ENCODE measurements at regions not wholly inside any gene's neighbourhood (a gene's known extent, or its start where the extent isn't known, plus 50 kb on each side); places are given as distances from the start of the nearest gene placed in this dataset.

- TF ChIP-seq POLR2A (IDR thresholded peaks at IDR 0.05) (no peak), CTCF (IDR thresholded peaks at IDR 0.05) (no peak)
- Histone ChIP-seq H3K27ac (no peak overlapping the region), H3K4me1 (no peaks in the 10 kb centered on the region), H3K27me3 (no peaks in the 10 kb centered on the region), H3K36me3 (no peaks in the 10 kb centered on the region), H3K4me3 (replicated peaks in 1 of 3) (no peak overlapping the region), H3K9me3 (no peaks in the 10 kb centered on the region)
- no peak for DNase-seq
- WGBS, 2 donors = 86 to 88% methylated on average over 3 of the region's 3 CpGs
- intact Hi-C loops (cut with DNase I) = no loop called here
Measured at GRCh38 chr9:31520301-31521085, 864.0 kb upstream of the ACO1 start.

GRCh38 chr9:31535651-31536050 lies 848.8 kb upstream of the ACO1 start:
- intact Hi-C loops (cut with DNase I) = no loop called here
- Histone ChIP-seq H3K4me1 (no peaks in the 10 kb centered on the region), H3K36me3 (no peaks in the 10 kb centered on the region), H3K27me3 (no peaks in the 10 kb centered on the region), H3K9me3 (no peaks in the 10 kb centered on the region), H3K4me3 (replicated peaks in 1 of 3) (no peak overlapping the region), H3K27ac (no peak overlapping the region)
- no peak for DNase-seq
- WGBS, 2 donors = 81 to 85% methylated on average over 2 of the region's 2 CpGs
- TF ChIP-seq POLR2A (IDR thresholded peaks at IDR 0.05) = no peak
- TF ChIP-seq CTCF (IDR thresholded peaks at IDR 0.05) = no peak

GRCh38 chr9:31536471-31536870 lies 848.0 kb upstream of the ACO1 start:
- DNase-seq = no peak
- no peak overlapping the region for H3K27ac ChIP-seq
- H3K27me3 ChIP-seq = no peaks in the 10 kb centered on the region
- no peak overlapping the region for H3K4me3 ChIP-seq (replicated peaks in 1 of 3)
- TF ChIP-seq POLR2A (IDR thresholded peaks at IDR 0.05) (no peak), CTCF (IDR thresholded peaks at IDR 0.05) (no peak)
- intact Hi-C loops (cut with DNase I) = no loop called here
- WGBS, 2 donors = 68 to 72% methylated on average over 4 of the region's 4 CpGs
- H3K4me1 ChIP-seq = no peaks in the 10 kb centered on the region
- no peaks in the 10 kb centered on the region for H3K9me3 ChIP-seq
- H3K36me3 ChIP-seq = no peaks in the 10 kb centered on the region

- no peak for DNase-seq
- no peak overlapping the region for H3K4me3 ChIP-seq (replicated peaks in 1 of 3)
- peaks cover 0 to 6% of the 10 kb centered on the region in 2 donors for H3K4me1 ChIP-seq
- intact Hi-C loops (cut with DNase I) = no loop called here
- TF ChIP-seq CTCF (IDR thresholded peaks at IDR 0.05) (no peak), POLR2A (IDR thresholded peaks at IDR 0.05) (no peak)
- H3K9me3 ChIP-seq = no peaks in the 10 kb centered on the region
- H3K27ac ChIP-seq = no peak overlapping the region
- H3K36me3 ChIP-seq = no peaks in the 10 kb centered on the region
- no peaks in the 10 kb centered on the region for H3K27me3 ChIP-seq
- WGBS, 2 donors = 43 to 52% methylated on average over 4 of the region's 4 CpGs
Measured at GRCh38 chr9:31541721-31542281, 842.6 kb upstream of the ACO1 start.

- Histone ChIP-seq H3K27me3 (no peaks in the 10 kb centered on the region), H3K4me3 (replicated peaks in 1 of 3) (no peak overlapping the region), H3K9me3 (no peaks in the 10 kb centered on the region), H3K36me3 (no peaks in the 10 kb centered on the region), H3K4me1 (peaks cover 0 to 6% of the 10 kb centered on the region in 2 donors), H3K27ac (no peak overlapping the region)
- TF ChIP-seq POLR2A (IDR thresholded peaks at IDR 0.05) = no peak
- peak in 3 of 6 experiments; percentile 4 to 29 (median 12) for TF ChIP-seq CTCF (IDR thresholded peaks at IDR 0.05)
- intact Hi-C loops (cut with DNase I) = no loop called here
- WGBS, 2 donors = 47 to 52% methylated on average over 5 of the region's 5 CpGs
- no peak for DNase-seq
Measured at GRCh38 chr9:31542384-31543055, 841.9 kb upstream of the ACO1 start.

Measured in thyroid gland (tissue), 4 donors.